Sigmoid colon (tissue), 6 donors: ENCODE measurements at regions not wholly inside any gene's neighbourhood (a gene's known extent, or its start where the extent isn't known, plus 50 kb on each side); places are given as distances from the start of the nearest gene placed in this dataset.
A peak's percentile ranks its signal among the peaks of the same experiment; 100 is the strongest.
"Not testable (repeated sequence)": the region's sequence is repeated elsewhere in the genome, so short reads cannot be mapped to it uniquely, and the experiment has no call there.

ENCODE experiments used
- DNase-seq: peaks from one replicate; pipeline ENCODE4 v3.0.0-alpha.2; 2019
- H3K27ac ChIP-seq, 4 donors: fragments of 200-600 bp; sonication (generic); one replicate each; pipeline ENCODE4 v1.5.1; 2016 to 2019; ENCODE audit warnings: mild to moderate bottlenecking in 1 of 4
- H3K27me3 ChIP-seq, 3 donors: fragments of 200-600 bp; sonication (generic); one replicate each; pipeline ENCODE4 v1.5.1; 2019; ENCODE audit warnings: mild to moderate bottlenecking in 1 of 3
- H3K36me3 ChIP-seq, 4 donors: fragments of 200-600 bp; sonication (generic); one replicate each; pipeline ENCODE4 v1.5.1; 2016 to 2019
- H3K4me1 ChIP-seq, 4 donors: fragments of 200-600 bp; sonication (generic); one replicate each; pipeline ENCODE4 v1.5.1; 2017 to 2019
- H3K4me3 ChIP-seq, 4 donors: fragments of 200-600 bp; sonication (generic); one replicate each; pipeline ENCODE4 v1.5.1; 2017 to 2019; ENCODE audit warnings: mild to moderate bottlenecking in 2 of 4, moderate library complexity in 1 of 4
- H3K9me3 ChIP-seq, 4 donors: fragments of 200-600 bp in 3 of 4; sonication (generic) in 3 of 4; one replicate each; pipeline versions ENCODE4 v1.5.1 to v1.6.1; 2013 to 2019
- EP300 ChIP-seq, 4 donors: sonication (generic); formaldehyde crosslinking; IDR thresholded peaks; one replicate each; pipeline ENCODE4 v1.6.1; 2017; ENCODE audit warnings: antibody characterized with exemption in 4 of 4
- POLR2A ChIP-seq, 2 donors: fragments of 450-650 bp; IDR thresholded peaks; one replicate each; pipeline ENCODE4 v1.6.1; 2016; ENCODE audit warnings: antibody characterized with exemption in 2 of 2, mild to moderate bottlenecking in 2 of 2, moderate library complexity in 2 of 2
- POLR2AphosphoS5 ChIP-seq, 4 donors: sonication (generic); formaldehyde crosslinking; IDR thresholded peaks; one replicate each; pipeline ENCODE4 v1.6.1; 2017; ENCODE audit warnings: antibody characterized with exemption in 4 of 4
- WGBS, 2 donors: extraction: QIAGEN DNeasy Blood & Tissue Kit; methylation state at CpG; one replicate each; pipeline ENCODE4 v1.1.7; 2013; 5-methylcytosine and 5-hydroxymethylcytosine counted together
- intact Hi-C: fragments of 100-400 bp; cut with DNase I; formaldehyde crosslinking; loops from one replicate; pipeline ENCODE4 v1.15.1; 2023
- TF ChIP-seq, protein P1 (sequence below), 4 experiments: fragments of 450-650 bp in 3 of 4; fragments of 200-600 bp in 1 of 4; IDR thresholded peaks; one replicate each; pipeline ENCODE4 v1.5.1; 2016 to 2019; ENCODE audit warnings: antibody characterized with exemption in 4 of 4, mild to moderate bottlenecking in 3 of 4, moderate library complexity in 2 of 4
- donor health status: healthy with polysubstance abuse.
- donor health status: healthy.

DNA sequence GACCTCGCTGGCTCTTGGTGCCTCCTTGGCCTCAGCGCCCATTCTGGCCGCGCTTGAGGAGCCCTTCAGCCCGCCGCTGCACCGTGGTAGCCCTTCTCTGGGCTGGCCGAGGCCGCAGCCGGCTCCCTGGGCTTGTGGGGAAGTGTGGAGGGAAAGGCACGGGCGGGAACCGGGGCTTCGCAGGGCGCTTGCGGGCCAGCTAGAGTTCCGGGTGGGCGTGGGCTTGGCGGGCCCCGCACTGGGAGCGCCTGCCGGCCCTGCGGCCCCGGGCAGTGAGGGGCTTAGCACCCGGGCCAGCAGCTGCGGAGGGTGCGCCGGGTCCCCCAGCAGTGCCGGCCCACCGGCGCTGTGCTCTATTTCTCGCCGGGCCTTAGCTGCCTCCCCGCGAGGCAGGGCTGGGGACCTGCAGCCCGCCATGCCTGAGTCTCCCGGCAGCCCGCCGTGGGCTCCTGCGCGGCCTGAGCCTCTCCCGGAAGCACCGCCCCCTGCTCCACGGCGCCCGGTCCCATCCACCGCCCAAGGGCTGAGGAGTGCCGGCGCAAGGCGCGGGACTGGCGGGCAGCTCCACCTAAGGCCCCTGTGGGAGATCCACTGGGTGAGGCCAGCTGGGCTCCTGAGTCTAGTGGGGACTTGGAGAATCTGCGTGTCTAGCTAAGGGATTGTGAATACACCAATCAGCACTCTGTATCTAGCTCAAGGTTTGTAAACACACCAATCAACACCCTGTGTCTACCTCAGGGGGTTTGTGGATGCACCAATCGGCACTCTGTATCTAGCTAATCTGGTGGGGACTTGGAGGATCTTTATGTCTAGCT is 141.1 kb downstream of the SLCO4C1 start:
- intact Hi-C loops, result not testable (repeated sequence)
- H3K4me3 ChIP-seq, result peak overlapping the region in 1 of 4 donors; percentile 19
- 81 to 91% methylated on average over 54 of the region's 54 CpGs for WGBS, 2 donors

DNA sequence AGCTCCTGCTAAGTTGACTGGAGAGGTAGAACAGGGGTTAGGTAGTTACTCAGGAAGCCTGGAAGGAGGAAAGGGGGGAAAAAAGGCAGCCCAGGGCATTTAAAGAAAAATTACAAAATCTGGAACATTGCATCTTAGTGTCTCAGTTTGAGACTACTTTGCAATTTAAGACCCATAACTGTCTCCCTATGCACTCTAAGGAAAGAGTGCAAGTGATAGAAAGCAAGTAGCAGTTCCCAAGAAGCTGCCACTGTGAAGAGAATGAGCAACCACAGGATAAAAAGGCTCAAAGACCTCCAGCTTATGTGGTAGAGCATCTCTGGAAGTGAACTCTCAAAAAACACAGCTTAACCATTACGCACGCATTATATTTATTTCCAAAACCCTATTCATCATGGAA is 141.8 kb downstream of the SLCO4C1 start:
- no peak for TF ChIP-seq POLR2AphosphoS5 (IDR thresholded peaks at IDR 0.05)
- TF ChIP-seq, protein P1, sequence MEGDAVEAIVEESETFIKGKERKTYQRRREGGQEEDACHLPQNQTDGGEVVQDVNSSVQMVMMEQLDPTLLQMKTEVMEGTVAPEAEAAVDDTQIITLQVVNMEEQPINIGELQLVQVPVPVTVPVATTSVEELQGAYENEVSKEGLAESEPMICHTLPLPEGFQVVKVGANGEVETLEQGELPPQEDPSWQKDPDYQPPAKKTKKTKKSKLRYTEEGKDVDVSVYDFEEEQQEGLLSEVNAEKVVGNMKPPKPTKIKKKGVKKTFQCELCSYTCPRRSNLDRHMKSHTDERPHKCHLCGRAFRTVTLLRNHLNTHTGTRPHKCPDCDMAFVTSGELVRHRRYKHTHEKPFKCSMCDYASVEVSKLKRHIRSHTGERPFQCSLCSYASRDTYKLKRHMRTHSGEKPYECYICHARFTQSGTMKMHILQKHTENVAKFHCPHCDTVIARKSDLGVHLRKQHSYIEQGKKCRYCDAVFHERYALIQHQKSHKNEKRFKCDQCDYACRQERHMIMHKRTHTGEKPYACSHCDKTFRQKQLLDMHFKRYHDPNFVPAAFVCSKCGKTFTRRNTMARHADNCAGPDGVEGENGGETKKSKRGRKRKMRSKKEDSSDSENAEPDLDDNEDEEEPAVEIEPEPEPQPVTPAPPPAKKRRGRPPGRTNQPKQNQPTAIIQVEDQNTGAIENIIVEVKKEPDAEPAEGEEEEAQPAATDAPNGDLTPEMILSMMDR (IDR thresholded peaks at IDR 0.05), result no peak
- Histone ChIP-seq H3K27me3 (no peaks in the 10 kb centered on the region), H3K36me3 (no peaks in the 10 kb centered on the region), H3K4me3 (no peak overlapping the region), H3K9me3 (peaks cover 0 to 2% (median 0%) of the 10 kb centered on the region in 4 donors), H3K27ac (no peak overlapping the region), H3K4me1 (no peaks in the 10 kb centered on the region)
- 89 to 100% methylated on average over 2 of the region's 2 CpGs for WGBS, 2 donors
- intact Hi-C loops, result no loop called here
- DNase-seq, result no peak

More for the DNA sequence above, 141.1 kb downstream of the SLCO4C1 start:
- DNase-seq, H3K4me1 ChIP-seq, H3K27me3 ChIP-seq, H3K27ac ChIP-seq, H3K9me3 ChIP-seq, H3K36me3 ChIP-seq: not testable (repeated sequence)

DNA sequence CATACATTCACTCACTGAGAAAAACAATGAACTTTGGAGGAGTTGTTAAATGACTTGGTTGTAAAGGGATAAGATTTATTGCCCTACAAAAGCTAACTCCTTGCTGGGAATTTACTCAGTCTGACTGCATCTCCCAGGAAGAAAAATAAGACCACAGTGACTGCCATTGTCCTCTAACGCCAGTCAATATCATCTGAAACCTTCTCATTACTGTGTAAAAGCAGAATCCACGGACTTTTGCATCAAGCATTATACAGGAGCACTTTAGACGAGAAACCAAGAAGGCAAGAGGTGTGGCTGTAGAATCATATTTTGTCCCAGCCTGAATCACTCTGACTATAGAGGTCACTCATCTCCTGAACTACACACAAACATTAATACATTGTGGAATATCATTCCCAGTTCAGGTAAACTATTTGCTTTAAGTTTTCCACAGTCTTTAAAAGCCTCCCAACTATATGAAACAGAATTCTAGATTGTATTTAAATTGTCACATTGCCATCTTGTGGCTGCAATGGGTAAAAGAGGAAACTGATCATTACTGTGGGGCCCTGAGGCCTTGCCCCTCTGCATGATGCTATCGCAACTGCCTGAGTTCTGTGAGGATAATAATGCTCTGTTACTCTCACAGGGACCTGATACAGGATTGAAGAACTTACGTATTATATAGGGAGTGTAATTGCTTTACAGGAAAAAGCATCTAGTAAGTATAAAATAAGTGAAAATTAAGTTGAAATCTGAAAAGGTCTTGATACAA is 142.9 kb downstream of the SLCO4C1 start:
- no peak overlapping the region for H3K4me3 ChIP-seq
- WGBS, 2 donors, result 9 to 43% methylated on average over 5 of the region's 5 CpGs
- H3K4me1 ChIP-seq, result no peaks in the 10 kb centered on the region

DNA sequence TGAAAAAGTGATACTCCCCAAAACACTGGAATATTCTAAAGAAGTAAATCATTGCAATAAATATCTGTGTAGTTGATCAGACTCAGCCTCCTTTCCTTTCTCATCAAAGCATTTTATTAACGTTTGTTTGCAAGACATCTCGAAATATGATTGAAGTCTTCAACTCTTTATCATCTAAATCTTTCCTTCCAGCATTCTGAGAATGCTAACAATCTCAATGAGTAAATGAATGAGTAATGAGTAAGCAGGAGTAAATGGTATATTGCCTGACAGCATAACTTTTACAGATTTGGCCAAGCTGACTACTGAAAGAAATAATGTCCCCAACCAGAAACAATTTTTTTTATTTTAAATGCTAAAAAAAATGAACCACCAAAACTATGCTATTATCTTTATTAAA is 157.1 kb downstream of the SLCO4C1 start:
- no peak for DNase-seq
- H3K9me3 ChIP-seq, result no peaks in the 10 kb centered on the region
- no peak overlapping the region for H3K27ac ChIP-seq
- H3K36me3 ChIP-seq, result no peaks in the 10 kb centered on the region
- TF ChIP-seq POLR2A (IDR thresholded peaks at IDR 0.05), result no peak
- no peak for TF ChIP-seq EP300 (IDR thresholded peaks at IDR 0.05)
- TF ChIP-seq POLR2AphosphoS5 (IDR thresholded peaks at IDR 0.05), result no peak
- TF ChIP-seq, protein P1 (IDR thresholded peaks at IDR 0.05), result no peak
- no peaks in the 10 kb centered on the region for H3K4me1 ChIP-seq
- intact Hi-C loops, result no loop called here
- no peak overlapping the region for H3K4me3 ChIP-seq
- H3K27me3 ChIP-seq, result no peaks in the 10 kb centered on the region
- whole genome bisulfite sequencing, 2 donors, result 45 to 76% methylated on average over 2 of the region's 2 CpGs

More for the DNA sequence above, 142.9 kb downstream of the SLCO4C1 start:
- H3K27me3 ChIP-seq, result no peaks in the 10 kb centered on the region
- DNase-seq, result no peak
- intact Hi-C loops, result no loop called here
- no peak overlapping the region for H3K27ac ChIP-seq
- TF ChIP-seq, protein P1 (IDR thresholded peaks at IDR 0.05), result peak in 1 of 4 experiments; percentile 29
- no peak for TF ChIP-seq EP300 (IDR thresholded peaks at IDR 0.05)
- H3K9me3 ChIP-seq, result no peaks in the 10 kb centered on the region
- no peaks in the 10 kb centered on the region for H3K36me3 ChIP-seq

DNA sequence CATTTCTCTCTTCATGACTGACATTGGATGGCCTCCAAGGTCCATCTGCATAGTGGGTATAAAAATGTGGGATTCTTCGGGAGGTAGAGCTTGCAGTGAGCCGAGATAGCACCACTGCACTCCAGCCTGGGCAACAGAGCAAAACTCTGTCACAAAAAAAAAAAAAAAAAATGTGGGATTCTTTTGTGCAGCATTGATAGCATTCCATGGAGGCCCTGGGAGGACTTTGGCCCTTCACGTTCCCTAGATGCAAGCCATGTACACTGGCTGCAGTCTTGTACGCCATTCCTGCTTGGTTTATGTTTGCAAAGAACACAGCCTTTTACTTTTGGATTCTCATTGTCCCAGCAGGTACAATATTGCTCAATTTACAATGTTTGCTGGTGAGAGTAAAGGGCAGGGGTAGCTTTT is 157.8 kb downstream of the SLCO4C1 start:
- TF ChIP-seq POLR2A (IDR thresholded peaks at IDR 0.05), result no peak
- TF ChIP-seq, protein P1 (IDR thresholded peaks at IDR 0.05), result no peak
- Histone ChIP-seq H3K36me3 (no peaks in the 10 kb centered on the region), H3K27me3 (no peaks in the 10 kb centered on the region), H3K4me3 (no peak overlapping the region), H3K4me1 (no peaks in the 10 kb centered on the region), H3K9me3 (no peaks in the 10 kb centered on the region), H3K27ac (no peak overlapping the region)
- DNase-seq, result no peak
- intact Hi-C loops, result no loop called here
- 20 to 75% methylated on average over 4 of the region's 4 CpGs for WGBS, 2 donors
